GM21529 (cell line): ENCODE measurements at regions not wholly inside any gene's neighbourhood (a gene's known extent, or its start where the extent isn't known, plus 50 kb on each side); places are given as distances from the start of the nearest gene placed in this dataset.

Experiments
- ATAC-seq: cut with Tn5 transposase; IDR thresholded peaks from one replicate; pipeline ENCODE4 v1.9.1; 2021; ENCODE audit not compliant: unreplicated experiment

DNA sequence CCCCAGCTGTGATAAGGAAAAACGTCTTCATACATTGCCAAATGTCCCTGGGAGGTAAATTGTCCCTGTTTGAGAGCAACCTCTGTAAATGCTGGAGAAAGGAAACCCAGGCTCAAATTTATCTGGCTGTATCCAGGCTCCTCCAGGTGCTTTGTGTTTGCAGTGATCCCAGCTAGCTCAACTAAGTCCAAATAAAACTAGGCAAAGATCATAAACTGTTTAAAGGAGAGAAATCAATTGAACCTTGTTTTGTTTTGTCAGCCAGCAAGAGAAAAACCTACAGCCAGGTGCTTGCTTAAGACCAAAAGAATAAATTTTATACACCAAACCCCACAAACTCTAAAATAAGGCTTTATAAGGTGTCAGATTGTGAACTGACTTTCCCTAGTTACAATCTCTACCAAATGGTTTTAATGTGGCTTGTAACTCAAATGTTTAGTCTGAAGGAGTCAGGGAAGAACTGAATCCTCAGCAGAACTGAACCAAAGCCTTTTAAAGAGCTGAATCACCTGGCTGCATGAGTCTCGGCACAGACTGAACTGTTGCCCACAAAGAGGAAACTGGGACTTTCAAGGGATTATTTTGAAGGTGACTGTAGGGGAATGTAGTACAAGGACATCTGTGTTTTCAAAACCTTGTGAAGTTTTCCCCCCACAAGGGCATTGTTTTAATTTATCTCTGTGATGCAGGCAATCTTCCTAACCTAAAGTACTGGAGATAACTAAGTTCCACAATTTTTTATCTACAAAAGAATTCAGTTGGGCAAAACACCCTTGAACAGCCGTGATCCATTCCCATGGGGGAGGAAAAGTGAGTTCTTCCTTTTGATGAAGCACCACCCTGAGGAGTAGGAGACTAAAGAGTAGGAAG, 201.7 kb upstream of the TARS1 start:
- peak; percentile 38 for ATAC-seq

DNA sequence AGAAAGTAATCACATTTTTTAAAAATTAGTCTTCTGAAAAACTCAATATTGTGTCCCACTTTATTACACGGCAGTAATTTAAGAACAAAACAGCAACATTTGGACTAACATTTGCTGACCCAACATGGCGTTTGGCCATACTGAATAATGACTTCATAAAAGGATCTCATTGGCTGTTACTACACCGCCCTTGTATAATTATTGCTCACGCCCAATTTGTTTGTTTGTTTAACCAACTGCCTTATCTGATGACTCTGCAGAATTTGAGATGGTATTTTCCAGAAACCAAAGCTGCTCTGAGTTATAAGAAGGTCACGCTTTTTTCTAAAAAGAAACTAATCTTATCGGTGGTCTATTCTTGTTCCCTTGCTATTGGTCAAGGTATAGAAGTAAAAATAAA, 200.2 kb upstream of the TARS1 start:
- ATAC-seq, result no peak

DNA sequence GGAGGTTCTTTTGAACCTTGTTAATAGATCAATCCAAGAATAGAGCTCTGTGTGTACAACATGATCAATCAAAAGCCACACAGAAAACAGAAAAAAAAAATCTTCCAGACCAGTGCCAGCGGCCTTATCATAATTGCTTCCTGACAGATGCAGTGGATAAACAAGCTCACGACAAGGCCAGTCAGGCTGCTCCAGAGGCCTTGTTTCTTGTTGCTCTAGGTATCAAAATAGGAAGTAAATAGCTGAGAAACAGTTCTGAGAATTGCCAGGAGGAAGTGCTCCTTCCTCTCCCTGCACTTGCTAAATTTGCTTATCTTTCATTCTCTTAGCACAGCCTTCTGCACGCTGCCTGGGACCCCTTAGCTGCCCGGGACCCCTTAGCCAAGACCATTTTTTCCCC, 199.0 kb upstream of the TARS1 start:
- ATAC-seq, result peak; percentile 59

DNA sequence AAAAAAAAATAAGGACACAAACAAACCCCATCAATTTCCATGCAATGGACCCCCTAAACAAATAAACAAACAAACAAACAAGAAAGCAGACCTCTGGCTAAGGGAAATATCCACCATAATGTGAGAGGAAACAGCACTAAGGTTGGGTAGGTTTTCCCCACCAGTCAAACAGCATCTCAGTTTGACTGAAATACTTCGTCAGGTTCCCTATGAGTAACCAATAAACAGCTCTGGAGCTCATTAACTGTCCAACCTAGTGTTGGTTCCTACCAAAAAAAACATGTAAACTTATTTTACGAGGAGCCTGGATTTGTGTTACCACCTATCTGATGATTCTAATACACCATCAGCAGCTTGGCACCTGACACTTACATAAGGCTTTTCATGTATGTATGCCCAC, 198.5 kb upstream of the TARS1 start:
- ATAC-seq, result peak; percentile 32

- no peak for ATAC-seq
These were observed 196.2 kb upstream of the TARS1 start for GRCh38 chr5:33244441-33245150.

GRCh38 chr5:33254579-33254978, 186.2 kb upstream of the TARS1 start:
- ATAC-seq, result no peak

GRCh38 chr5:33257807-33258429, 182.8 kb upstream of the TARS1 start:
- no peak for ATAC-seq

DNA sequence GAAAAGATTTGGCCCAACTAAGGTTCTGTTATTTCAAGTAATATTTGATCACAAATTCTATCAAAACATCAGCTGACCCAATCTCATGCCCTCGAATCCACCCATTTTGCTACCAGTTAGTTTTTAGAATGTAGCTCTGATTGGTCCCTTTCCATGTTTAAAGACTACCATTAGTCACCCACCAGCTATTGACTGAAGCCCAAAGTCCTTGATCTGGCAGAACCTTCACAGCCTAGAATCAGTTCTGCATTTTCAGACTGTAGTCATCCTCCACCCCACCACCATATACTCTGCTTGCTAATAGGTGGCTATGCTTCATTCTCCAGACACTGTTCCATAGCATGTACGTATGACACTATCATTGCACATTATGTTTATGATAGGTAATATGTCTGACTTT, 182.2 kb upstream of the TARS1 start:
- no peak for ATAC-seq

- ATAC-seq, result no peak
These were observed 180.7 kb upstream of the TARS1 start for GRCh38 chr5:33260098-33260497.

- no peak for ATAC-seq
These were observed 179.5 kb upstream of the TARS1 start for GRCh38 chr5:33261305-33261704.

DNA sequence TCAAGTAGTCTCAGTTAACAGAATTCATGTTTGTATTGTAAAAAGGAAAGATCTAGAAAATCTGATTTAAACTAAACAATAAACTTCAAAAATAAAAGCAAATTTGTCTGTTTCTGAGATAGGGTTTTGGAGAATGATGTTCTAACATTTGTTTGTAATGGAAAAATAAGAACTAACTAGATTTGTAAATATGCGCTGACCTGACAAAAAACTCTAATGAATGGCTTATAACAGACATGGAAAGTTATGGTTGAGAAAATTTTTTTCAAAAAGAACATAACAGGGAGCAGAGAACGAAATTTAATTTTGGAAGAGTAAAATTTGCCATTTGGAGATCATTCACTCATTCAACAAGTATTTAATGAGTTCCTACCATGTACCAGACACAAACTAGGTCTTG, 179.0 kb upstream of the TARS1 start:
- no peak for ATAC-seq

DNA sequence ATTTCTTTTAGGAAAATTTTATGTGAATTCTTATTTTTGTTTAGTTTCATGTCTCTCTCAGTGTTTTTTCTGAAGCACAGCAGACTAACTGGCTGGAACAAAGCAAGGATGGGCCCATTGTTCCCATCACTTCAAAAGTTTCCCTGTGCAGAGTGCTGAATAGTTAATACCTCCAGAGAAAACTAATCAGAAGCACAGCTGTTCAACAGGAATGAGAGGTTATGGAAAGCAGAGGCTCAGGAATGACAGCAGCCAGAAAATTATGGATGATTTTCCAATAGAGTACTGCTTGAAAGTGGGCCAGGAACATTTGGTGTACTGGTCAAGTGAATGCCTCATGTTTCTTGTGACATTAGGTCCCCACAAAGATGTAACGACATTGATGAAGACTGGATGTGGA, 173.0 kb upstream of the TARS1 start:
- ATAC-seq, result no peak

GRCh38 chr5:33268374-33268773, 172.4 kb upstream of the TARS1 start:
- no peak for ATAC-seq

- ATAC-seq, result no peak
These were observed 170.1 kb upstream of the TARS1 start for GRCh38 chr5:33270671-33271070.

GRCh38 chr5:33271606-33272005, 169.2 kb upstream of the TARS1 start:
- ATAC-seq, result no peak

DNA sequence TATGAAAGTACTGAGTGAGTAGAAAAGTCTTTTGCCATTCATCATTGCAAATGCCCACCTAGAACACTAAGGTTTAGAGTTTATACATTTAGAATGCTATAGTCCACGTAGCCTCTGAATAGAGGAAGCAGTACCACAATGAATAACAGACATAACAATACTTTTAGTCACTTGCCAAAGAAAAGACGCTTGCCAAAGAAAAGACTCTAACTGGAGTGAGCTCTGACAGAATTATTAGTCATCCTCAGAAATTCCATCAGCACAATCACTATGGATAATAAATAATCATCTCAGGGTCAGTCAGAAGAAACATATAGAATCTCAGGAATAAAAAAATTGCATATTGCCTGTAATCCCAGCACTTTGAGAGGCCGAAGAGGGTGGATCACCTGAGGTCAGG, 168.5 kb upstream of the TARS1 start:
- no peak for ATAC-seq

DNA sequence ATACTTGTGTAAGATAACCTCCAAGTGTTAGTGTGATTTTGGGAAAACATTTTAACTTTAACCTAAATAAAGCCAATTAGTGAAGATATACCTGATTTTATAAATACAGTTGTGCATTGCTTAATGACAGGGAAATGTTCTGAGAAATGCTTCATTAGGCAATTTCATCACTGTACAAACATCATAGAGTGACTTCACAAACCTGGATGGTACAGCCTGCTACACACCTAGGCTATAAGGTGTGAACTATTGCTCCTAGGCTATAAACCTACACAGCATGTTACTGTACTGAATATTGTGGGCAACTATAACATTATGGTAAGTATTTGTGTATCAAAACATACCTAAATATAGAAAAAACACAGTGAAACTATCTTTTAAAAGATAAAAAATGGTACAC, 166.8 kb upstream of the TARS1 start:
- no peak for ATAC-seq

DNA sequence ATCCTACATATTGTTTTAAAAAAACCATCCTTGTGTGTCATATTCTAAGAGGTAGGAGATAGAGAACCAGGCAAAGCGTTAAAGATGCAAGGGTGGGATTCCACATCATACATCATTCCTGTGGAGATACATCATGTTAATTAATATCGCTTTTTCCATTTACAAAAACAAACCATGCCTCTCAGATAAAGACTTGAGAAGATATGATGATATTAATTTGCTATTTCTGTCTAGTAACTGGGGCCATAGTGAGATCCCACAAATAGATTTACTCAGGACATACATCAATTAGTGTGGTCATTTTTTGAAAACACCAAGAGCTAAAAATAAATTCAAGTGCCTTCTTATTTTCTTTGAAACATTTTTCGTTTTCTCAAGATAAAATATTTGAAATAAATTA, 165.4 kb upstream of the TARS1 start:
- no peak for ATAC-seq

GRCh38 chr5:33275921-33276627, 164.7 kb upstream of the TARS1 start:
- ATAC-seq, result no peak

DNA sequence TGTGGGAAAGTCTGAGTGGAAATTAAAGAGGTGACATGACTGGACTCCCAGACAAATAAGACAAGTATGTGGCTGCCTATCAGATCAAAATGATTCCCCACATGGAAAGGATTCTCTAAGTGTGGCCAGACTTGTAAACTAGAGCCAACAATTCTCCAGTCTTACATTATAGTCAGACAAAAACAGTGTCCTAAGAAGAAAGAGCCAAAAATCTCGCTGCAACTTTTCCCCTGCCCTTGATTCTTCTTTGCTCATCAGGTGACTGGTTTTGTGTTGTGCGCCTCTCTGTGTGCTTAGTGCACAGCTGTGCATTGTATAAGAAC, 164.2 kb upstream of the TARS1 start:
- ATAC-seq, result no peak

DNA sequence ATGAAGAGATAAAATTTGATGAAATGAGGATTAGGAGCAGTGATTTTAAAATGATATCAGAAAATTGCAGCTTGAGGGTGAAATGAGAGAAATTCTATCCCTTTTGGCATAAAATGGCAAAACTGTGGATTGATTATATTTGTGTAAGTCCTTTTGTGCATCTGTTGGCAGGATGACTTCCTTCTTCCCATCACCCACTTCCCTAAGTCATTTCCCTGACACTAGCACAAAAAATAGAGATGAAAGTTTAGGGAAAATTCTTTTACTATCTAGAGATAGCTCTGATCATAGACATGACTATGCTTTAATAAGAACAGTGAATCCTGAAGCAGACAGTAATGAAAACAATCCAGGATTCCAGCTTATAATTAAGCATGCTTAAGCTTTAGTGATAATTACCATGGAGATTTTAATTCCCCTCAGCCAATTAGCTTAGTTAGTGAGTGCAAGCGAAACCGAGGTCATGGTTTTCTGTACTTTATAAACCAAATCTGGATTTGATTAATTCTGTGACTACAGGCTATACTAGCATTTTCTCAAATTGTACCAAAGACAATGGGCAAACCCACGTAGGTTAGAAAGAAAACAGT, 163.6 kb upstream of the TARS1 start:
- no peak for ATAC-seq
